SH-SY5Y (cell line): ENCODE measurements at regions not wholly inside any gene's neighbourhood (a gene's known extent, or its start where the extent isn't known, plus 50 kb on each side); places are given as distances from the start of the nearest gene placed in this dataset.

Experiments
- GATA2 ChIP-seq: IDR thresholded peaks from 2 replicates; pipeline ENCODE4 v1.6.1; 2011; ENCODE audit warnings: mild to moderate bottlenecking, low read depth, low read length
- GATA3 ChIP-seq: IDR thresholded peaks from 2 replicates; pipeline ENCODE4 v1.6.1; 2011; ENCODE audit warnings: low read depth, mild to moderate bottlenecking, low read length, moderate library complexity

DNA sequence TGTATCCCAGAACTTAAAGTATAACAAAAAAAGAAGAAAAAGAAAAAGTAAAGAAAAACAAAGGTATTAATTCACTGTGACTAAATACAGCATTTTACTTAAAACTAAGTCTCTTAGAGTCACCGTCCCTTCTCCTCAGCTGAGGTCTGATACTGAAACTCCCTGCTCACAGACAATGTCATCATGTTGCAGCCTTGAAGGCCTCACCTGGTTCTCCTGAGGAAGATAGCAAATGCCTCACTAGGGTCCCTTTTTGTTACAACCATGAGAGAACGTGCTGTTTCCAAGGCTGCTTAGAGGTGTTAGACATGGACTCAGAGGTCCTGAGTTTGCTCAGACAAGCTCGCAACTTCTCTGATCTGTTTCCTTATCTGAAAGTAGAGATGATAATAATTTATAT lies 357.2 kb downstream of the MTRR start:
- TF ChIP-seq GATA2 (no peak), GATA3 (no peak)
